ENCODE measurements at regions not wholly inside any gene's neighbourhood (a gene's known extent, or its start where the extent isn't known, plus 50 kb on each side); places are given as distances from the start of the nearest gene placed in this dataset.

DNA sequence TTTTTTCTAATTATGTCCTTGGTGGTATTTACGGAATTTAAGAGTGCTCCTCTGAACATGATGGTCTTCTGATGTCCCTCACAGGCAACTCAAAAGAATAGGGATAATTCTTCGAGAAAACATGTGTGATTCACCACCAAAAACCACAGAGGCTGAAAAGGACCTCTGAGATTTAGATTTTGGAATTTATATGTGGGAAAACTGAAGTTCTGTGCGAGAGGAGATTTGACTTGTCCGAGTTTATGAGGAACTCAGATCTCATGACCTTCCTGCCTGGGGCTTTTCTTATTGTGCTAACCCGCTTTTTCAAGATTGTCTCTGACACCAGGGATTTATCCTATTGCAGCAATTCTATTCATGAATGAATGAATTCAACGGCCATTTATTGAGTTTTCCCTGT, 142.4 kb downstream of the FAM43A start:
- no peak for DNase-seq (ENCODE audit: low spot score)
- TF ChIP-seq, protein P1, sequence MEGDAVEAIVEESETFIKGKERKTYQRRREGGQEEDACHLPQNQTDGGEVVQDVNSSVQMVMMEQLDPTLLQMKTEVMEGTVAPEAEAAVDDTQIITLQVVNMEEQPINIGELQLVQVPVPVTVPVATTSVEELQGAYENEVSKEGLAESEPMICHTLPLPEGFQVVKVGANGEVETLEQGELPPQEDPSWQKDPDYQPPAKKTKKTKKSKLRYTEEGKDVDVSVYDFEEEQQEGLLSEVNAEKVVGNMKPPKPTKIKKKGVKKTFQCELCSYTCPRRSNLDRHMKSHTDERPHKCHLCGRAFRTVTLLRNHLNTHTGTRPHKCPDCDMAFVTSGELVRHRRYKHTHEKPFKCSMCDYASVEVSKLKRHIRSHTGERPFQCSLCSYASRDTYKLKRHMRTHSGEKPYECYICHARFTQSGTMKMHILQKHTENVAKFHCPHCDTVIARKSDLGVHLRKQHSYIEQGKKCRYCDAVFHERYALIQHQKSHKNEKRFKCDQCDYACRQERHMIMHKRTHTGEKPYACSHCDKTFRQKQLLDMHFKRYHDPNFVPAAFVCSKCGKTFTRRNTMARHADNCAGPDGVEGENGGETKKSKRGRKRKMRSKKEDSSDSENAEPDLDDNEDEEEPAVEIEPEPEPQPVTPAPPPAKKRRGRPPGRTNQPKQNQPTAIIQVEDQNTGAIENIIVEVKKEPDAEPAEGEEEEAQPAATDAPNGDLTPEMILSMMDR (IDR thresholded peaks at IDR 0.05; ENCODE audit: extremely low read depth, missing control alignments) = no peak

GRCh38 chr3:194828926-194829325, 143.2 kb downstream of the FAM43A start:
- no peak for DNase-seq (ENCODE audit: low spot score)
- TF ChIP-seq, protein P1 (IDR thresholded peaks at IDR 0.05; ENCODE audit: extremely low read depth, missing control alignments) = no peak

GRCh38 chr3:194830401-194830800, 144.7 kb downstream of the FAM43A start:
- TF ChIP-seq, protein P1 (IDR thresholded peaks at IDR 0.05; ENCODE audit: extremely low read depth, missing control alignments) = no peak
- no peak for DNase-seq (ENCODE audit: low spot score)

- TF ChIP-seq, protein P1 (IDR thresholded peaks at IDR 0.05; ENCODE audit: extremely low read depth, missing control alignments) = no peak
Observed at GRCh38 chr3:194830978-194831377, 145.3 kb downstream of the FAM43A start.

DNA sequence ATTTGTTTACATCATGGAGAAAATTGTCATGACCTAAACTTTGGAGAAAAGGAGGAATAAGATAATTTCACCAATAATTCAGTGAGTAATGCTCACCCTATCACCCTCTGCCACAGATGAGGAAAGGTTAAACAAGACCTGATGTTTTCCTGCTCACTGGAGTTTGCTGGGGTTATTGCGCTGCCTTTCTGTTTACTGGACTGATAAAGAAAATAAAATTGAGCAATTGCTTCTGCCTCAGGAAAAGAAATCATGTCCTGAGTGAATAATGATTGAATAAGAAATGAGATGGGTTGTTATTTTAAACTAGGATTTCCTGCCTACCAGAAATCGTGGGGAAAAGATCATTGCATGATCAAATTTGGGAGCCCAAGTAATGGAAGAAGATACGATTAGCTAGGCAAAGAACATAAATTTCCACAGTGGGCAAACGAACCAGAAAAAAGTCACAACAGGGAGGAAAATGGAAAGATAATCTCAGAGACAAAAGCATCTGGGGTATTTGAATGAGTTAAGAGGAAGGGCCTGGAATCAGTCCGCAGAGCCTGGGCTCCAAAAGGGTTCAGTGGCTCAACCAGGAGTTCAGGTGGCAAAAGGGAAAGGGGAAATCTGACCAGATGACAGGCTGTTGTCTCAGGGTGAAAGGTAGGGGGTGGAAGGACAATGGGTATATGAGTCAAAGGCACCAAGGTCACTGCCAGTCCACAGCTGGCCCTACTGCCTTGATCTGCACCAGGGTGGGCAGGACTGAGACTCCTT, 146.8 kb downstream of the FAM43A start:
- TF ChIP-seq, protein P1 (IDR thresholded peaks at IDR 0.05; ENCODE audit: extremely low read depth, missing control alignments) = no peak

More at GRCh38 chr3:194830978-194831377, 145.3 kb downstream of the FAM43A start:
- no peak for DNase-seq (ENCODE audit: low spot score)

GRCh38 chr3:194833114-194833910, 147.6 kb downstream of the FAM43A start:
- TF ChIP-seq, protein P1 (IDR thresholded peaks at IDR 0.05; ENCODE audit: extremely low read depth, missing control alignments) = no peak
- DNase-seq (ENCODE audit: low spot score) = no peak

More for the DNA sequence above, 146.8 kb downstream of the FAM43A start:
- no peak for DNase-seq (ENCODE audit: low spot score)

DNA sequence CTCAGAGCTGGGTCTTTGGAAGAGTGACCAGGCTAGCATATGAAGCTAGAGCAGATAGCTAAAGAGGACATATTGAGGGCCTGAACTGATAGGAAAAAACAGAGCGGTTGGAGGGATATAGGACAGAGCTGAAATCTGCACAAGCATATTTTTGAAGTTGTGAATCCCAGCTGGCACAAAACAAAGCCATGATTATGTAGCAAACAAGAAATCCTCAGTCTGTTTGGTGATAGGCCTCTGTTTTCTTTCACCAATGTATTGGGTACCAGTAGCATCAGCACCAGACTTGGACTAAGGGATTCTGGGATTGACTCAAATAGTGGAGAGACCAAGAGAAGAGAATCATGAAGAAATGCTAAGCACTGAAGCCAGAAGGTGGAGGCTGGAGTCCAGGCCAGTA, 151.0 kb downstream of the FAM43A start:
- DNase-seq (ENCODE audit: low spot score) = no peak
- TF ChIP-seq, protein P1 (IDR thresholded peaks at IDR 0.05; ENCODE audit: extremely low read depth, missing control alignments) = no peak

Measured in GM20000 (cell line).